ENCODE measurements at regions not wholly inside any gene's neighbourhood (a gene's known extent, or its start where the extent isn't known, plus 50 kb on each side); places are given as distances from the start of the nearest gene placed in this dataset.
"Not testable (repeated sequence)": the region's sequence is repeated elsewhere in the genome, so short reads cannot be mapped to it uniquely, and the experiment has no call there.

- DNase-seq (ENCODE audit: low read depth in 3 of 3, low spot score in 1 of 3) = no peak
Measured at GRCh38 chr12:93079976-93080375, 150.9 kb upstream of the EEA1 start.

GRCh38 chr12:93080452-93080851 lies 151.4 kb upstream of the EEA1 start:
- no peak for DNase-seq (ENCODE audit: low read depth in 3 of 3, low spot score in 1 of 3)

- DNase-seq (ENCODE audit: low read depth in 3 of 3, low spot score in 1 of 3) = no peak
Measured at GRCh38 chr12:93080994-93081809, 152.1 kb upstream of the EEA1 start.

GRCh38 chr12:93081810-93082165 lies 152.7 kb upstream of the EEA1 start:
- DNase-seq (ENCODE audit: low read depth in 3 of 3, low spot score in 1 of 3) = no peak

GRCh38 chr12:93085383-93086287 lies 156.5 kb upstream of the EEA1 start:
- no peak for DNase-seq (ENCODE audit: low read depth in 3 of 3, low spot score in 1 of 3)

GRCh38 chr12:93086288-93086727 lies 157.2 kb upstream of the EEA1 start:
- DNase-seq (ENCODE audit: low read depth in 3 of 3, low spot score in 1 of 3) = no peak

- DNase-seq (ENCODE audit: low read depth in 3 of 3, low spot score in 1 of 3) = no peak
Measured at GRCh38 chr12:93087840-93088610, 158.9 kb upstream of the EEA1 start.

- no peak for DNase-seq (ENCODE audit: low read depth in 3 of 3, low spot score in 1 of 3)
Measured at GRCh38 chr12:93089805-93090569, 160.9 kb upstream of the EEA1 start.

GRCh38 chr12:93090731-93091172 lies 161.7 kb upstream of the EEA1 start:
- no peak for DNase-seq (ENCODE audit: low read depth in 3 of 3, low spot score in 1 of 3)

GRCh38 chr12:93091886-93092648 lies 163.0 kb upstream of the EEA1 start:
- no peak for DNase-seq (ENCODE audit: low read depth in 3 of 3, low spot score in 1 of 3)

GRCh38 chr12:93092649-93092945 lies 163.5 kb upstream of the EEA1 start:
- no peak for DNase-seq (ENCODE audit: low read depth in 3 of 3, low spot score in 1 of 3)

GRCh38 chr12:93093243-93093642 lies 164.1 kb upstream of the EEA1 start:
- no peak for DNase-seq (ENCODE audit: low read depth in 3 of 3, low spot score in 1 of 3)

- not testable (repeated sequence) for DNase-seq (ENCODE audit: low read depth in 3 of 3, low spot score in 1 of 3)
Measured at GRCh38 chr12:93094222-93094621, 165.1 kb upstream of the EEA1 start.

GRCh38 chr12:93094988-93095737 lies 166.1 kb upstream of the EEA1 start:
- DNase-seq (ENCODE audit: low read depth in 3 of 3, low spot score in 1 of 3) = no peak

GRCh38 chr12:93097417-93097816 lies 168.3 kb upstream of the EEA1 start:
- DNase-seq (ENCODE audit: low read depth in 3 of 3, low spot score in 1 of 3) = no peak

- DNase-seq (ENCODE audit: low read depth in 3 of 3, low spot score in 1 of 3) = peak in 2 of 3 donors; percentile 25 to 38
Measured at GRCh38 chr12:93098077-93098476, 169.0 kb upstream of the EEA1 start.

GRCh38 chr12:93099792-93100191 lies 170.7 kb upstream of the EEA1 start:
- DNase-seq (ENCODE audit: low read depth in 3 of 3, low spot score in 1 of 3) = no peak

- no peak for DNase-seq (ENCODE audit: low read depth in 3 of 3, low spot score in 1 of 3)
Measured at GRCh38 chr12:93100610-93101009, 171.5 kb upstream of the EEA1 start.

GRCh38 chr12:93101367-93101766 lies 172.3 kb upstream of the EEA1 start:
- DNase-seq (ENCODE audit: low read depth in 3 of 3, low spot score in 1 of 3) = no peak
